CD1c-positive myeloid dendritic cell (primary cell): ENCODE measurements at regions not wholly inside any gene's neighbourhood (a gene's known extent, or its start where the extent isn't known, plus 50 kb on each side); places are given as distances from the start of the nearest gene placed in this dataset.

ENCODE experiments used
- DNase-seq: peaks from one replicate; pipeline ENCODE4 v3.0.0-alpha.2; 2016; ENCODE audit errors: extremely low spot score

- no peak for DNase-seq
Observed at GRCh38 chr1:198472997-198473396, 67.5 kb downstream of the ATP6V1G3 start.

GRCh38 chr1:198472119-198472518 is 68.4 kb downstream of the ATP6V1G3 start:
- DNase-seq: no peak

GRCh38 chr1:198467907-198468306 is 72.6 kb downstream of the ATP6V1G3 start:
- no peak for DNase-seq

- DNase-seq: no peak
Observed at GRCh38 chr1:198467342-198467741, 73.1 kb downstream of the ATP6V1G3 start.

GRCh38 chr1:198465201-198466144 is 75.0 kb downstream of the ATP6V1G3 start:
- peak; percentile 62 for DNase-seq

GRCh38 chr1:198463709-198464108 is 76.8 kb downstream of the ATP6V1G3 start:
- DNase-seq: no peak

GRCh38 chr1:198462365-198463019 is 78.0 kb downstream of the ATP6V1G3 start:
- peak; percentile 77 for DNase-seq

- DNase-seq: no peak
Observed at GRCh38 chr1:198455966-198456365, 84.5 kb downstream of the ATP6V1G3 start.

- DNase-seq: no peak
Observed at GRCh38 chr1:198449727-198450433, 90.6 kb downstream of the ATP6V1G3 start.

- no peak for DNase-seq
Observed at GRCh38 chr1:198449261-198449660, 91.2 kb downstream of the ATP6V1G3 start.

- DNase-seq: no peak
Observed at GRCh38 chr1:198447468-198447867, 93.0 kb downstream of the ATP6V1G3 start.

- no peak for DNase-seq
Observed at GRCh38 chr1:198445872-198446271, 94.6 kb downstream of the ATP6V1G3 start.

GRCh38 chr1:198444792-198445191 is 95.7 kb downstream of the ATP6V1G3 start:
- DNase-seq: no peak

GRCh38 chr1:198443365-198444233 is 96.9 kb downstream of the ATP6V1G3 start:
- no peak for DNase-seq

- no peak for DNase-seq
Observed at GRCh38 chr1:198440842-198441241, 99.6 kb downstream of the ATP6V1G3 start.

GRCh38 chr1:198437332-198437731 is 103.1 kb downstream of the ATP6V1G3 start:
- DNase-seq: no peak

- no peak for DNase-seq
Observed at GRCh38 chr1:198436276-198436675, 104.2 kb downstream of the ATP6V1G3 start.

- no peak for DNase-seq
Observed at GRCh38 chr1:198435056-198435455, 105.4 kb downstream of the ATP6V1G3 start.

GRCh38 chr1:198424441-198424840 is 116.0 kb downstream of the ATP6V1G3 start:
- DNase-seq: no peak

GRCh38 chr1:198423673-198424072 is 116.8 kb downstream of the ATP6V1G3 start:
- DNase-seq: no peak

GRCh38 chr1:198417039-198417438 is 123.4 kb downstream of the ATP6V1G3 start:
- no peak for DNase-seq
